ENCODE measurements at regions not wholly inside any gene's neighbourhood (a gene's known extent, or its start where the extent isn't known, plus 50 kb on each side); places are given as distances from the start of the nearest gene placed in this dataset.

GRCh38 chr5:158538506-158539074 is 561.1 kb downstream of the EBF1 start:
- H2AFZ ChIP-seq (ENCODE audit: control insufficient read depth, low read length): no peak overlapping the region
- no peak overlapping the region for H3K4me2 ChIP-seq (ENCODE audit: control insufficient read depth, extremely low read depth, insufficient read depth, low read depth, low read length)
- dilution Hi-C loops (cut with MboI; ENCODE audit: extremely low pct_ligation_motif_present, low sequenced_read_pairs): no loop called here
- FAIRE-seq (no peak), DNase-seq (ENCODE audit: low read depth, low spot score) (no peak)
- H3K27ac ChIP-seq (ENCODE audit: control insufficient read depth, insufficient read depth, low read length): no peak overlapping the region
- TF ChIP-seq EZH2 (IDR thresholded peaks at IDR 0.05; ENCODE audit: low read length): no peak
- TF ChIP-seq CTCF (optimal IDR thresholded peaks at IDR 0.05 in 1 of 3, IDR thresholded peaks at IDR 0.05 in 1 of 3, conservative IDR thresholded peaks at IDR 0.05 in 1 of 3; ENCODE audit: extremely low read depth in 1 of 3, insufficient read depth in 2 of 3, low read length in 3 of 3): no peak
- H3K27me3 ChIP-seq (ENCODE audit: control insufficient read depth, extremely low read depth, insufficient read depth, low read length): no peaks in the 10 kb centered on the region
- H3K4me1 ChIP-seq (ENCODE audit: control insufficient read depth, extremely low read depth, insufficient read depth, low read length): no peaks in the 10 kb centered on the region
- H3K36me3 ChIP-seq (ENCODE audit: control insufficient read depth in 2 of 2, extremely low read depth in 1 of 2, insufficient read depth in 2 of 2, low read length in 2 of 2): no peaks in the 10 kb centered on the region
- no peaks in the 10 kb centered on the region for H4K20me1 ChIP-seq (ENCODE audit: control insufficient read depth, extremely low read depth, insufficient read depth, low read length)
- H3K9ac ChIP-seq (ENCODE audit: control insufficient read depth, extremely low read depth, insufficient read depth, low read length): no peak overlapping the region
- H3K9me1 ChIP-seq (ENCODE audit: control insufficient read depth, extremely low read depth, insufficient read depth, low read length): no peaks in the 10 kb centered on the region
- no peaks in the 10 kb centered on the region for H3K79me2 ChIP-seq (ENCODE audit: control insufficient read depth, insufficient read depth, low read length)
- no peaks in the 10 kb centered on the region for H3K9me3 ChIP-seq (ENCODE audit: control insufficient read depth, low read depth, low read length)
- no peak overlapping the region for H3K4me3 ChIP-seq (ENCODE audit: control insufficient read depth in 2 of 3, extremely low read depth in 1 of 3, insufficient read depth in 2 of 3, low read depth in 1 of 3, low read length in 3 of 3)

GRCh38 chr5:158537366-158537765 is 562.4 kb downstream of the EBF1 start:
- Histone ChIP-seq H3K9ac (ENCODE audit: control insufficient read depth, extremely low read depth, insufficient read depth, low read length) (no peak overlapping the region), H4K20me1 (ENCODE audit: control insufficient read depth, extremely low read depth, insufficient read depth, low read length) (no peaks in the 10 kb centered on the region), H3K4me2 (ENCODE audit: control insufficient read depth, extremely low read depth, insufficient read depth, low read depth, low read length) (no peak overlapping the region), H3K4me3 (ENCODE audit: control insufficient read depth in 2 of 3, extremely low read depth in 1 of 3, insufficient read depth in 2 of 3, low read depth in 1 of 3, low read length in 3 of 3) (no peak overlapping the region), H3K79me2 (ENCODE audit: control insufficient read depth, insufficient read depth, low read length) (no peaks in the 10 kb centered on the region), H3K27ac (ENCODE audit: control insufficient read depth, insufficient read depth, low read length) (no peak overlapping the region), H3K36me3 (ENCODE audit: control insufficient read depth in 2 of 2, extremely low read depth in 1 of 2, insufficient read depth in 2 of 2, low read length in 2 of 2) (no peaks in the 10 kb centered on the region), H3K9me1 (ENCODE audit: control insufficient read depth, extremely low read depth, insufficient read depth, low read length) (no peaks in the 10 kb centered on the region), H3K27me3 (ENCODE audit: control insufficient read depth, extremely low read depth, insufficient read depth, low read length) (peaks cover 4% of the 10 kb centered on the region), H3K4me1 (ENCODE audit: control insufficient read depth, extremely low read depth, insufficient read depth, low read length) (no peaks in the 10 kb centered on the region), H3K9me3 (ENCODE audit: control insufficient read depth, low read depth, low read length) (no peaks in the 10 kb centered on the region), H2AFZ (ENCODE audit: control insufficient read depth, low read length) (no peak overlapping the region)
- DNase-seq (ENCODE audit: low read depth, low spot score): no peak
- TF ChIP-seq CTCF (optimal IDR thresholded peaks at IDR 0.05 in 1 of 3, IDR thresholded peaks at IDR 0.05 in 1 of 3, conservative IDR thresholded peaks at IDR 0.05 in 1 of 3; ENCODE audit: extremely low read depth in 1 of 3, insufficient read depth in 2 of 3, low read length in 3 of 3) (no peak), EZH2 (IDR thresholded peaks at IDR 0.05; ENCODE audit: low read length) (no peak)
- dilution Hi-C loops (cut with MboI; ENCODE audit: extremely low pct_ligation_motif_present, low sequenced_read_pairs): no loop called here
- FAIRE-seq: no peak

Measured in keratinocyte (primary cell).